ENCODE measurements at regions not wholly inside any gene's neighbourhood (a gene's known extent, or its start where the extent isn't known, plus 50 kb on each side); places are given as distances from the start of the nearest gene placed in this dataset.
"Not testable (repeated sequence)": the region's sequence is repeated elsewhere in the genome, so short reads cannot be mapped to it uniquely, and the experiment has no call there.

DNA sequence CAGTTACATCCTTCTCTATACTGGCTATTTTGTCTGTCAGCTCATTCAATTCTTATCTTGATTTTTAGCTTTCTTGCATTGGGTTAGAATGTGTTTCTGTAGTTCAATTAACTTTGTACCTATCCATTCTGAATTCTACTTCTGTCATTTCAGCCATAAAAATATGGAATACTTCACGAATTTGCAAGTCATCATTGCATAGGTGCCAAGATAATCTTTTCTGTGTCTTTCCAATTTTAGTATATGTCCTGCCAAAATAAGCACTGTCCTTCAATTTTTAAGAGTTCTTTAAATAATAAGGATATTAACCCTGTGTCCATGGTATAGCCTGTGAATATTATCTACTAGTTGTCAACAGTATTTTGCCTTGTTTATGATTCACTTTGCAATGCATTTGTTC lies 665.7 kb upstream of the MDGA2 start:
- no peak for DNase-seq

DNA sequence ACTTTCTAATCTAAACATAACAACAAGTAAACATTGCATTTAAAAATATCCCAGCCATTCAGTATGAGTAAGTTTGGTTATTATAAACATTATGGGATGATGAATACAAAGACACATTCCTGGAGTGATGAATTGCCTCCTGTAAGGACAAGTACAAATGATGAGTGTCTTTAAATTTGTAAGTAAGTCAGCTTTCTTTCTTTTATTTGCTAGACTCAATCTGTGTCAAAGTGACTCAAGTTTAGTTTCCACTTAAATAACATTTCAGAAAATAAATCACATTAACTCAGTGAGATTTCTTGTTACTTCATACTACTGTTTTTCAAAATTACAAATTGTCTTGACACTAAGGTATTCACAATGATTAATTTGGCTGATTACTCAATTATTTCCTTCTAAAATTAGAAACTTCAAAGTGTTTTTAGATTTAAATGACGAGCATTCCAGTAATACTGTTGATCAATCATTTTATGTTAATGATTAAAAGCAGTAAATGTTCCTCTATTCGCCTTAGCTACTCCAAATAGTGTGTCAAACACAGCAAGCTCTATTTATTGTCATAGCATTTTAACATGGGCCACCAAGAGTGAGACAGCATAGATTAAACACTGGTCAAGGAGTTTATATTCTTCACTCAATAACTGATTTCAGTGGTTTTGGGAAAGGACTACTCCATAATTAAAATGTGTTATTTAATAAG lies 658.0 kb upstream of the MDGA2 start:
- no peak for DNase-seq

DNA sequence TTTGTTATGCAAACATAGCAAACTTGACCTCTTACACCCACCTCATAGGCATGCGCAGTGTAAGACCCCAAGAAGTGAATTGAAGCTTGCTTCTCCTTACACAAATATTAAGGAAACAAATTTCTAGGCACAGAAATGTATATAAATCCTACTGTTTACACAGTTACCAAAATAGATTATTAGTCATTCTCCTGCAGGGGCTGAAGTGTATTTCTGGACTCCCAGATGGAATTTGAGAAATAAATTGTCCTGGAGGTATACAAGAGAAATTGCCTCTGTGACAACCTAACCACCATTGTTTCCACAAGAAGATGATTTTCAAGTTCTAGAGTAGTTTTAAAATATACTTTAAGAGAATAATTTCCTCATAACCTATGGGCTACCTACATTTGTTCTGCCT lies 656.0 kb upstream of the MDGA2 start:
- DNase-seq = no peak

DNA sequence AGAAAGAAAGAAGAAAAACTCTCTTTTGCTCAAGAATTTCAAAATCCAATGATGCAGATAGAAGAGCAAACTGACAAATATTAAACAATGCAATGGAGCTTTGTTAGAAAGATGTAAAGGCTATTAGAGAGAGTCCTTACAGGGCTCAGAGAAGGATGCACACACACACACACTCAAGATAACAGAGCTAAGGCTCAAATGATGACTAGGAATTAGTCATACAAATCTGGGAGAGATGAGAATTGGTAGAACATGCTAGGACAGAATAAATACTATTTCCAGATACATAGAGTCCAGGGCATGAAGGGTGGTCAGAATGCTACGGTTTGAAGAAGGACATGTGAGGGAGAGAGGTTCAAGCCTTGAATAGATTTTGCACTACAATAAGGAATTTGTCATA lies 650.1 kb upstream of the MDGA2 start:
- no peak for DNase-seq

DNA sequence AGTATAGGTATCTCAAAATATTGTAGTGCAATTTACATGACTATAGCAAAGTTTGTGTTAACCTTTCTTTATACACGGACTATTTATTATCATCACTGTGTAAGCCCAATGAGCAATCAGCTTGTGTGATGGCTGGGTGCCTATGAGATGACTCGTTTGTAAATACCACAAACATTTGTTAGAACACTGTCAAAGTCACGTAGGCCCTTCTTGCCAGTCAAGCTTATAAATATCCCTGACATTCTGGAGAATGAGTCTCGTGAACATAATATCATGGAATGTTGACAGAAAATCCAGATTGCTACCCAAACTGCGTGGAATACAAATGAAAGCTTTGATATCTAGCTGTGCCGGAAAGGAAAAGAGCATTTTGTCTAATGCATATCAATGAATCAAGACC lies 648.3 kb upstream of the MDGA2 start:
- DNase-seq = no peak

DNA sequence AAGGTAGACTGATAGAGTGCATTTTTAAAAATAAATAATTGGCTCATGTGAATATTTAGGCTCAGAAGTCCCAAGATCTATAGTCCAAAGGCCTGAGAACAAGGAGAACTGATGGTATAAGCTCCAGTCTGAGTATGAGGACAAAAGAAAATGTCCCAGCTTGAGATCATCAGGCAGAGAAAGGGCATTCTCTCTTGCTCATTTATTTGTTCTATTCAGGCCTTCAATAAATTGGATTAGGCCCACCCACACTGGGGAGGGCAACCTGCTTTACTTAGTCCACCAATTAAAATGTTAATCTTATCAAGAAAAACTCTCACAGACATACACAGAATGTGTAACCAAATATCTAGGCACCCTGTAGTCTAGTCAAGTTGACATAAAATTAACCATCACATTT lies 644.4 kb upstream of the MDGA2 start:
- no peak for DNase-seq

DNA sequence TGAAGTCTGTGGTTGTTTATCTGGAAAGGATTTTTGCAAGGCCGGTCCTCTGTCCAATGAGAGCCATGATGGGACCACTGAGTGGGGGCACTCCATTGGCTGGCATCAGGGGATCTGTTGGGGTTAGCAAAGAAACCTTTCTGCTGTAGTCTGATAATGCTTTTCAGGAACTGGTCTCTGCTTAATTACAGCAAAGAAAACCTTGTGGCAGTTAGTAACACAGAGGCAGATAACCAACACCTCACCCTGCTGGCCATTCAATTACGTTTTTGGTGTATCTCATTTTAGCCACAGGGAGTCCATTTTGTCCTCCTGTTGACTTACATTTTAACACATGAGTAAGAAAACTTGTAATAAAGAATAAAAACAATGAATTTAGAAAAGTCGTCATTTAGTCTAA lies 629.3 kb upstream of the MDGA2 start:
- no peak for DNase-seq

DNA sequence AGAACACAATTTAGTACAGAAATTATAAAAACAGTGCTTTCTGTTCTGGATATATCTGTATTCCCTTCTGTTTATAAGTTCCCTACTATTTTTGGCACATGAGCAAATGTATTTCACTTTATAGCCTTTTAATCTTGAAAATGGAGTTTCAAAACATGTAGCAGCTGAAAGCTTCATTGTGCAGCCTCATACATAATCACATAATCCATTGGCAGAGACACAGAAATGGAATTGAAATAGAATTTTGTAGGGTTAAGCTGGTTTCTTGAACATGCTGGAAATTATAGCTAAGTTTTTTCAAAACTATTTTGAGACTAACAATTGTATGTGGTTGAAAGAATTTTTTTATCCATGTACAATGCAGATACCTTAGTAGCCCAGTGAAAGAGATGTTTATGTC lies 614.3 kb upstream of the MDGA2 start:
- no peak for DNase-seq

DNA sequence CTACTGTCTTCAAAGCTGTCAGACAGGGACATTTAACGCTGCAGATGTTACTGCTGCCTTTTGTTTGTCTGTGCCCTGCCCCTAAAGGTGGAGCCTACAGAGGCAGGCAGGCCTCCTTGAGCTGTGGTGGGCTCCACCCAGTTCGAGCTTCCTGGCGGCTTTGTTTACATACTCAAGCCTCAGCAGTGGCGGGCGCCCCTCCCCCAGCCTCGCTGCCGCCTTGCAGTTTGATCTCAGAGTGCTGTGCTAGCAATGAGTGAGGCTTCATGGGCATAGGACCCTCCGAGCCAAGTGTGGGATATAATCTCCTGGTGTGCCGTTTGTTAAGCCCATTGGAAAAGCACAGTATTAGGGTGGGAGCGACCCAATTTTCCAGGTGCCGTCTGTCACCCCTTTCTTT lies 609.8 kb upstream of the MDGA2 start:
- not testable (repeated sequence) for DNase-seq

DNA sequence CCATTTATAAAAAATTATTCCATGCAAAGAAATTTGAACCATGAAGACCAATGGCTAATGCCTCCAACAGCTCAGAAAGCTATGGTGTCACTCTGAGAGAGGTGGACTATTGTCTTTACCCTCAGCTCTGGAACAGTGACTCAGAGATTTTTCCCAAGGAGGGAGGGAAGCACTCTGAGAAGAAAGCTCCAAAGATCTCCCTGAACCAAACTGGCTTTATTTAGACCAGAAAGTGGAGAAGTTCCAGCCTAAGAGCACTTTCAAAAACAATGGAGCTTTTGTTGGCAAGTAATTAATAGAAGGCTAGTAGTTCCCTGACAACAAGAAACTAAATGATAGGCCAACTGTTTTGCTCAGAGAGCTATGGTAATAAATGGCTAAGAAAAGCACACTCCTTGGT lies 599.9 kb upstream of the MDGA2 start:
- no peak for DNase-seq

DNA sequence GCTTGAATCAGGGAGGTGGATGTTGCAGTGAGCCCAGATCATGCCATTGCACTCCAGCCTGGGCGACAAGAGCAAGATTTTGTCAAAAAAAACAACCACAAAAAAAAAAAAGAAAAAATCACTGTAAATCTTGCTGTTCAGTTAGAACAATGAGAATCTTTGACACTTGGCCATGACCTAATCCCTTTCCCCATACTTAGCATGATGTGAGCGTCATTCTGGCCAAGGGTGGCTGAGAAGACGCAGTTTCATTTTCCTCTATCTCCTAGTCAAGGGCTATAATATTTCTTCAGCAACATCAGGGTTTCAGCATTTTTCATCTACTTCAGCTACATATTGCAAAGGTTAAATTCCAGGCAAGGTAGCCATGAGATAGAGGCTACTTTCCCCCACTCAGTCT lies 599.4 kb upstream of the MDGA2 start:
- DNase-seq = no peak

DNA sequence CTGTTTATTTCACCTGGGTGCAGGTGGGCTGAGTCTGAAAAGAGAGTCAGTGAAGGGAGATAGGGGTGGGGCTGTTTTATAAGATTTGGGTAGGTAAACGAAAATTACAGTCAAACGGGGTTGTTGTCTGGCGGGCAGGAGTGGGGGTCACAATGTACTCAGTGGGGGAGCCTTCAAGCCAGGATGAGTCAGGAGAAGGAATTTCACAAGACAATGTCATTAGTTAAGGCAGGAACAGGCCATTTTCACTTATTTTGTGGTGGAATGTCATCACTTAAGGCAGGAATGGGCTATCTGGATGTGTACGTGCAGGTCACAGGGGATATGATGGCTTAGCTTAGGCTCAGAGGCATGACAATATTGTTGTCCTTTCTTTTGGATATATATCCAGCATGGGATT lies 592.5 kb upstream of the MDGA2 start:
- not testable (repeated sequence) for DNase-seq

DNA sequence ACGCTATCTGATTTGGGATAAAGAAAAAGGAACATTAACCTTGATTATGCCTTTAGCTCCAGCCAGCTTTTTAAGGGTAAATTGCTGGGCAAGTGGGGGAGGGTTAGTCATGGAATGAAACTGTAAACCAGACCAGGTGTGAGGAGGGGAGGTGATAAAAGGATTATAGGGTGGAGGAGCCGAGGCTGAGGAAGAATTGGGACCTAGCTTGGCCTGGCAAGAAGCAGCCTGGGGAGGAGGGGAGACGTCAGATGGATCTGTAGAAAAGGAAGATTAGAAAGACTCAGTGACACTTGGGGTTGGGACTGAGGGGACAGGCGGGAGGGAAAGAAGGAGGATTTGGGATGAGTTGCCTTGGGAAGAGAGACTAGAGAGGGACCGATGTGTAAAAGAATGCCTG lies 590.8 kb upstream of the MDGA2 start:
- DNase-seq = not testable (repeated sequence)

DNA sequence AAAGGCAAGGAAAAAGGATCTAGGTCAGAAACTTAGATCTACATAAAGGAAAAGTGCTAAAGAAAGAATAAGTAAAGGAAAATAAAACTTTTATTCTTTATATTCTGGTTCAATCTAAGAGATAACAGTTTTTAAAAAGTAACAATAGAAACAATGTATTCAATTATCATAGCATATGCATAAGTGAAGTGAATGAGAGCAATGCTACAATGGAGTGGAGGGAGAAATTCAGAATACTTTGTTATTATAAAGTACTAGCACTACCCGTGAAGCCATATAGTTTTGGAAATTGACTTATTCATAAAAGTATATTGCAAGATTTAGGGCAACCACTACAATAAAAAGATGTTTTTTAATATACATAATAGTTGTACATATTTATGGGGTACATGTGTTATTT lies 586.0 kb upstream of the MDGA2 start:
- DNase-seq = no peak

DNA sequence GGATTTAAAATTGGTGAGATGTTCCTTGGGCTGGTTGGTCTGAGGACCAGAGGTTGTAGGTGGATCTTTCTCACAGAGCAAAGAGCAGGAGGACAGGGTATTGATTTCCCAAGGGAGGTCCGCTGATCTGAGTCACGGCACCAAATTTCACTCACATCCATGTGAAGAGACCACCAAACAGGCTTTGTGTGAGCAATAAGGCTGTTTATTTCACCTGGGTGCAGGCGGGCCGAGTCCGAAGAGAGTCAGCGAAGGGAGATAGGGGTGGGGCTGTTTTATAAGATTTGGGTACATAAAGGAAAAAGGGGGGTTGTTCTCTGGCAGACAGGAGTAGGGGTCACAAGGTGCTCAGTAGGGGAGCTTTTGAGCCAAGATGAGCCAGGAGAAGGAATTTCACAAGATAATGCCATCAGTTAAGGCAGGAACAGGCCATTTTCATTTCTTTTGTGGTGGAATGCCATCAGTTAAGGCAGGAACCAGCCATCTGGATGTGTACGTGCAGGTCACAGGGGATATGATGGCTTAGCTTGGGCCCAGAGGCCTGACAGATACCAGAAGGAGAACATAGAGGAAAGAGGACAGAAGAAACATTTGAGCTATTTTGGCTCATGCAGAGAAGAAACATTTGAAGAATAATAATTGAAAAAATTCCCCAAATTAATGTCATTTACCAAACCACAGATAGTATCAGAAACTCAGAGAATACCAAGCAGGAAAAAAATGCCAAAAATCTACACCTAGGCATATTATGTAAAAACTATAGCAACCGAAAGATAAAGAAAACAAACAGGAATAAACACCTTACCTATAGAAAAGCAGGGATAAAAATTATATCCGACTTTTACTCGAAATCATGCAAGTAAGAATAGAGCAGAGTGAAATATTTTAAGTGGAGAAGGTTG lies 585.2 kb upstream of the MDGA2 start:
- not testable (repeated sequence) for DNase-seq

DNA sequence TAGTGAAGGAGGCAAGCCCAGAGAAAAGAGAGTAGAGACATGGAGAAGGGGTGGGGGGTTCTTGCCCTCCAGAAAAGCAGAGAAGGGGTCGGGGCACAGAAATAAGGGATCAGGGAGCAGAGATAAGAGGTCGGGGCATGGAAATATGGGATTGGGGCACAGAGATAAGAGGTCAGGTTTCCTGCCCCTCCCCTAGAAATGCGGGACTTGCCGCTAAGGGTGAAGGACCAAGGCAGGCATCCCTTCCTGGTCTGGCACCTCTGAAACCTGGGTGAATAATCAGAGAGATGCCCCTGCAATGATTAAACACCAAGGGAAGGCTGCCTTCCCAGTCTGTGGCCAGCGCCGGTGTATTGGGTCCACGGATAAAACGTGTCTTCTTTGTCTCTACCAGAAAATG lies 584.5 kb upstream of the MDGA2 start:
- not testable (repeated sequence) for DNase-seq

DNA sequence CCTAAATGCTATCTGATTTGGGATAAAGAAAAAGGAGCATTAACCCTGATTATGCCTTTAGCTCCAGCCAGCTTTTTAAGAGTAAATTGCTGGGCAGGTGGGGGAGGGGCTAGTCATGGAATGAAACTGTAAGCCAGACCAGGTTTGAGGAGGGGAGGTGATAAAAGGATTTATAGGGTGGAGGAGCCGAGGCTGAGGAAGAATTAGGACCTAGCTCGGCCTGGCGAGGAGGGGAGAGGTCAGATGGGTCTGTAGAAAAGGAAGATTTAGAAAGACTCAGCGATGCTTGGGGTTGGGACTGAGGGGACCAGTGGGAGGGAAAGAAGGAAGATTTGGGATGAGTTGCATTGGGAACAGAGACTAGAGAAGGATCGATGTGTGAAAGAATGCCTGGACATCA lies 583.8 kb upstream of the MDGA2 start:
- DNase-seq = not testable (repeated sequence)

DNA sequence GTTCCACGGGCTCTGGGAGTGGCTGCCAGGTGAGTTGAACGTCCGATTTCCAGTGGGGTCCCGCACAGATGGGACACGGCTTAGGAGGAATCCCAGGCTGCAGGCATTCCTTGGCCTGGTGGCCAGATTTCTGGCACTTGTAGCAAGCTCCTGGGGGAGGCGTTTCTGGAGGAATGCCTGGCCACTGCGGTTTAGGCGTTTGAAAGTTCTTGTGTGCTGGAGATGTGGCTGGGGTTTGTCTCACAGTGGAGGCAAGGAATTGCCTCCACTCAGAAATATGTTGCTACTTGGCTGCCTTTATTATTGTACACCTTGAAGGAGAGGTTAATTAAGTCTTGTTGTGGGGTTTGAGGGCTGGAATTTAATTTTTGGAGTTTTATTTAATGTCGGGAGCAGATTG lies 583.3 kb upstream of the MDGA2 start:
- not testable (repeated sequence) for DNase-seq

DNA sequence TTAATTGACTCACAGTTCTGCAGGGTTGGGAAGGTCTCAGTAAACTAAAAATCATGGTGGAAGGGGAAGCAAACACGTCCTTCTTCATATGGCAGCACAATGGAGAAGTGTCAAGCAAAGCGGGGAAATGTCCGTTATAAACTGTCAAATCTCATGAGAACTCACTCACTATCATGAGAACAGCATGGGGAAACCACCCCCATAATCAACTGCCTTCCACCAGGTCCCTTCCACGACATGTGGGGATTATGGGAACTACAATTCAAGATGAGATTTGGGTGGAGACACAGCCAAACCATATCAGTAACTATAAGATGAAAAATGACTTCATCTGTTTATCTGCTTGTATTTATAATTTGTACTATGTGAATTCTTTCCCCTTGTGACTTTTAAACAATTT lies 577.6 kb upstream of the MDGA2 start:
- DNase-seq = no peak

DNA sequence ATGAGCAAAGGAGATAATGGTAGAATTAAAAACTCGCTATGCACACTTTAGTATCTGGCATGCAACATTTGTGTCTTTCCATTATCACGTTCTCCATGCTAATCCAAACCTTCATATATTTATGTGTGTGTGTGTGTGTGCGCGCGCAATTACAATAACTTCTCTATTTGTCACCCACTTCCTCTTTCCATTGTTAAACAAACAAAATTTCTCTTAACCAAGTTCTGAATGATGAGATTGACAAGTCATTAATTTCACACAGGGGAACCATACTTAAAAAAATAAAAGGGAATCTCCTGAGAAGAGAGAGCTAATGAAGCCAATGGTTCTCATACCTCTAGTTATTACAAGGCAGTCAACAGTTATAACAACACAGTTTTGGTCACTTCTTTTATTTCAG lies 575.9 kb upstream of the MDGA2 start:
- DNase-seq = no peak

DNA sequence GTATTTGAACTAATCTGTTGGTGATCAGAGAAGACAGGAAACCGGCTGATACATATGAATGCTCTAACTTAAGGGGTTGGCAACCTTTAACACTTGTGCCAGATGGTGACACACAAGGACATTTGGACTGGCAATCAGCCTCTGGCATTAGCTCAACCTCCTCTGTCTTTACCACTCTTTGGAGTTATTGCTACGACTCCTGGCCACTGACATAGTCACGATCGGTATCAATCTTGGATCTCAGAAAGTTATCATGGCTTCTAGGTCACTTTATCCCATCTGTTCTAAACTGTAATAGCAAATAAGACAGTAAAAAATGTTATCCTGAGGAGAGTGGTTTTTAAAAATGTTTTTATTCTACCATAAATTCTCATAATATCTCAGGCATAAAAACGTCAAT lies 575.2 kb upstream of the MDGA2 start:
- DNase-seq = no peak

DNA sequence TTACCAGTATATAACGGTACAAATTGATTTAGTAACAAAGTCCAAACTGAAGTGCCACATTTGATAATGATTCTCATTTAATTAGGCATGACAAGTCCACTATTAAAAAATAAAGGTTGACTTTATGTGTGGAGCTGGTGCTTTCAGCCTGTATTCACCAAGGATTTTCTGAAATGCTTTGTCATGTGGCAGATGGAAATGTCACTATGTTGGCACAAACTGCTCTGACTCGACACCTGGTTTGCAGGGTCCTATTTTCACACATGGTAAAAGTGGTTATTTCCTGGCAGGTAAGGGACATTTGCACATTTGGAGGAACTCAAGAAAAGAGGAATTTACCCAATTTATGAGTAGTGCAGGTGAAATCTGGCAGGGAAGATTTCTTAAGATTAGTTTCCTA lies 572.6 kb upstream of the MDGA2 start:
- no peak for DNase-seq

DNA sequence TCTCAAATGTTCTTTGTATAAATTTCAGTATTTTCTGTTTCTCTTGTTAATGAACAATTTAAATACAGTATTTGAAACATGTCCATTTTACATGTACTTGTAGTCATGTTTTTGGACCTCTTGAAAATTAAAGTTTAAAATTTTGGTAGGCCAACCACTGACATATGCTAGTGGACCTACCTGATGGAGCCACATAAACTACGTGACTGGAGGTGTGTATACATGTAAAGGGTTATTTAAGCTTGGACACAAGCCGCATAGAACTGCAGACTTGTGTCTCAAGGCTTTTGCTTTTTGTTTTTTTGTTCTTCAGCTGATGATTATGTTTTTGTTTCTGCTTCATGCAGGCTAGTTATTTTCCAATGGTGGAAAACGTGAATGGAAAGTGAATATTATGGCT lies 568.5 kb upstream of the MDGA2 start:
- no peak for DNase-seq

DNA sequence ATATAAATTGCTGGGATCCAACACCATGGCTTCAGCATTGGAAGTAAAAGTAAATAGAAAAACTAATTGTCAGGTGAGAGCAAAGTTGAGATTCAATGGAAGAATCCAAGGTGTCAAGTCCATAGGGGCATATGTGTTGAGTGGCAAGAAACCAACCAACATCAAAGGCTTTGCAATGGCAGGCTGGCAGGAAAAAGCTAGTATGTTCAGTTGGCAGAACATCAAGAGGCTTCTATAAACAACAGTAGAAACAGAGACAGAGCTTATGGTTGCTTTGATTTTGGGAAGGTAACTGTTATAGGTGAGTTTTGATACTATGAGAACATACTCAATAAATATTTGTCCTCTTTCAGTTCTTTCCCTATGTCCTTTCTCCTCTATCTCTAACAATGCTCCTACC lies 553.7 kb upstream of the MDGA2 start:
- no peak for DNase-seq

DNA sequence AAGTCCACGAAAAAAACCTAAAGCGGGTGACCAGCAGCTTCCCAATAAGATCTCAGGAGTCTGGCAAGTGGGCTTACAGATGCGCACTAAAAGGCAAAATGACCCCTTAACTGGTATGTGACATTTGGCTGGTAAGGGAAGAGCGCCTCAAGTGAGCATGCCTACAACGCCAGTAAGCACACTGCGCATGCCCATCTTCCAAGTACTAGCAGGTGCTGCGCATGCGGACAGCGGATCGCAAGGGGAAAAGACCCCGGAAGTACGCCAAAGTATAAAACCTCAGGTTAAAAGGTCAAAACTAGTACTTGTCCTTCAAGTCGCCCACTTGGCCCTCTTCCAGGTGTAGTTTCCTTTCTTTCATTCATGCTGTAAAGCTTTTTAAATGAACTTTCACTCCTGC lies 518.5 kb upstream of the MDGA2 start:
- DNase-seq = no peak
